Upper lobe of left lung (tissue), 4 donors: ENCODE measurements at regions not wholly inside any gene's neighbourhood (a gene's known extent, or its start where the extent isn't known, plus 50 kb on each side); places are given as distances from the start of the nearest gene placed in this dataset.

Experiments
- EP300 ChIP-seq, 4 donors: sonication (generic); formaldehyde crosslinking; IDR thresholded peaks; one replicate each; pipeline ENCODE4 v1.5.1; 2017; ENCODE audit warnings: antibody characterized with exemption in 4 of 4, control low read depth in 2 of 4
- POLR2A ChIP-seq, 4 donors: fragments of 450-650 bp; IDR thresholded peaks; one replicate each; pipeline ENCODE4 v1.5.1; 2016 to 2017; ENCODE audit warnings: antibody characterized with exemption in 4 of 4, mild to moderate bottlenecking in 2 of 4
- TF ChIP-seq, protein P1 (sequence below), 6 experiments: fragments of 450-650 bp in 4 of 6; fragments of 200-600 bp in 2 of 6; sonication (generic) in 2 of 6; IDR thresholded peaks; one replicate each; pipeline ENCODE4 v1.5.1; 2016 to 2019; ENCODE audit warnings: antibody characterized with exemption in 6 of 6

DNA sequence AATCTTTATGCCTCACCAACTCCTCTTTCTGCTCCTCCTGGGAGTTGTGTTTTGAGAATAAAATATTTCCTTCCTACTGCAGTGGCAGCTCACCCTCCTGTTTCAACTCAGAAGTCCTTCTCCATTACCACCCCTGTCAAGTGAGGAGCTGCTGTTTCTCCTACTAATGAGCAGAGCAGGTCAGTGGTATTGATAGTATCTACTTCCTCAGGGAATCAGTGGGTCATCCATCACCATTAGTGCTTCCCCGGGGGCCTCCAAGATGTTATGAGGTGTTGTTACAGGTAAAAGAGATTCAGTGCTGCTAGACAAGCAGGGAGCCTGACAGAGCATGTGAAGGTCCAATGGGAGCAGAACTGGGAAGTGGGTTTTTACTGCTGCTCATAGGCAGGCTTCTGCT, 795.2 kb downstream of the REEP3 start:
- TF ChIP-seq, protein P1, sequence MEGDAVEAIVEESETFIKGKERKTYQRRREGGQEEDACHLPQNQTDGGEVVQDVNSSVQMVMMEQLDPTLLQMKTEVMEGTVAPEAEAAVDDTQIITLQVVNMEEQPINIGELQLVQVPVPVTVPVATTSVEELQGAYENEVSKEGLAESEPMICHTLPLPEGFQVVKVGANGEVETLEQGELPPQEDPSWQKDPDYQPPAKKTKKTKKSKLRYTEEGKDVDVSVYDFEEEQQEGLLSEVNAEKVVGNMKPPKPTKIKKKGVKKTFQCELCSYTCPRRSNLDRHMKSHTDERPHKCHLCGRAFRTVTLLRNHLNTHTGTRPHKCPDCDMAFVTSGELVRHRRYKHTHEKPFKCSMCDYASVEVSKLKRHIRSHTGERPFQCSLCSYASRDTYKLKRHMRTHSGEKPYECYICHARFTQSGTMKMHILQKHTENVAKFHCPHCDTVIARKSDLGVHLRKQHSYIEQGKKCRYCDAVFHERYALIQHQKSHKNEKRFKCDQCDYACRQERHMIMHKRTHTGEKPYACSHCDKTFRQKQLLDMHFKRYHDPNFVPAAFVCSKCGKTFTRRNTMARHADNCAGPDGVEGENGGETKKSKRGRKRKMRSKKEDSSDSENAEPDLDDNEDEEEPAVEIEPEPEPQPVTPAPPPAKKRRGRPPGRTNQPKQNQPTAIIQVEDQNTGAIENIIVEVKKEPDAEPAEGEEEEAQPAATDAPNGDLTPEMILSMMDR (IDR thresholded peaks at IDR 0.05), result no peak
- TF ChIP-seq EP300 (IDR thresholded peaks at IDR 0.05) (no peak), POLR2A (IDR thresholded peaks at IDR 0.05) (no peak)
